HG03520 (cell line): ENCODE measurements at regions not wholly inside any gene's neighbourhood (a gene's known extent, or its start where the extent isn't known, plus 50 kb on each side); places are given as distances from the start of the nearest gene placed in this dataset.
A peak's percentile ranks its signal among the peaks of the same experiment; 100 is the strongest.

Source experiments
- ATAC-seq: cut with Tn5 transposase; IDR thresholded peaks from one replicate; pipeline ENCODE4 v1.9.1; 2021; ENCODE audit warnings: mild to moderate bottlenecking, moderate library complexity; ENCODE audit not compliant: unreplicated experiment

- ATAC-seq: no peak
Measured at GRCh38 chr4:122555216-122555615, 65.7 kb downstream of the IL21 start.

- ATAC-seq: no peak
Measured at GRCh38 chr4:122553432-122553831, 67.4 kb downstream of the IL21 start.

GRCh38 chr4:122552898-122553297, 68.0 kb downstream of the IL21 start:
- no peak for ATAC-seq

- no peak for ATAC-seq
Measured at GRCh38 chr4:122548886-122549630, 71.8 kb downstream of the IL21 start.

GRCh38 chr4:122548452-122548851, 72.4 kb downstream of the IL21 start:
- no peak for ATAC-seq

- peak; percentile 92 for ATAC-seq
Measured at GRCh38 chr4:122542411-122543236, 78.2 kb downstream of the IL21 start.

GRCh38 chr4:122541996-122542395, 78.9 kb downstream of the IL21 start:
- peak; percentile 19 for ATAC-seq

GRCh38 chr4:122540838-122541237, 80.0 kb downstream of the IL21 start:
- ATAC-seq: no peak

- ATAC-seq: no peak
Measured at GRCh38 chr4:122539861-122540465, 80.9 kb downstream of the IL21 start.

- ATAC-seq: no peak
Measured at GRCh38 chr4:122537388-122538135, 81.0 kb upstream of the IL2 start.

- no peak for ATAC-seq
Measured at GRCh38 chr4:122536001-122536400, 79.5 kb upstream of the IL2 start.

- no peak for ATAC-seq
Measured at GRCh38 chr4:122534776-122535175, 78.3 kb upstream of the IL2 start.

- ATAC-seq: no peak
Measured at GRCh38 chr4:122533841-122534240, 77.3 kb upstream of the IL2 start.

- ATAC-seq: no peak
Measured at GRCh38 chr4:122532766-122533165, 76.2 kb upstream of the IL2 start.

- no peak for ATAC-seq
Measured at GRCh38 chr4:122531514-122531913, 75.0 kb upstream of the IL2 start.

GRCh38 chr4:122531038-122531437, 74.5 kb upstream of the IL2 start:
- no peak for ATAC-seq

GRCh38 chr4:122528879-122529278, 72.4 kb upstream of the IL2 start:
- ATAC-seq: no peak

GRCh38 chr4:122525865-122526264, 69.3 kb upstream of the IL2 start:
- ATAC-seq: no peak

GRCh38 chr4:122524176-122524575, 67.7 kb upstream of the IL2 start:
- ATAC-seq: no peak

GRCh38 chr4:122522944-122523343, 66.4 kb upstream of the IL2 start:
- no peak for ATAC-seq

GRCh38 chr4:122517345-122517744, 60.8 kb upstream of the IL2 start:
- no peak for ATAC-seq
